Keratinocyte (primary cell): ENCODE measurements at regions not wholly inside any gene's neighbourhood (a gene's known extent, or its start where the extent isn't known, plus 50 kb on each side); places are given as distances from the start of the nearest gene placed in this dataset.

Experiments used
- CTCF ChIP-seq, 3 experiments: IDR thresholded peaks in 1 of 3; conservative IDR thresholded peaks in 1 of 3; optimal IDR thresholded peaks in 1 of 3; 2 replicates in 2 of 3; 3 replicates in 1 of 3; pipeline versions ENCODE3 to v1.5.1; 2011; ENCODE audit warnings: low read length in 3 of 3, mild to moderate bottlenecking in 3 of 3, moderate library complexity in 2 of 3, control low read depth in 1 of 3, inconsistent platforms in 1 of 3; ENCODE audit not compliant: insufficient read depth in 2 of 3; ENCODE audit errors: extremely low read depth in 1 of 3
- EZH2 ChIP-seq: IDR thresholded peaks from one replicate; pipeline ENCODE4 v1.6.1; 2012; ENCODE audit warnings: inconsistent platforms, mild to moderate bottlenecking, low read length, moderate library complexity

GRCh38 chr3:76438971-76439370 is 600.9 kb upstream of the ROBO2 start:
- TF ChIP-seq CTCF (optimal IDR thresholded peaks at IDR 0.05 in 1 of 3, IDR thresholded peaks at IDR 0.05 in 1 of 3, conservative IDR thresholded peaks at IDR 0.05 in 1 of 3; ENCODE audit: extremely low read depth in 1 of 3, insufficient read depth in 2 of 3, low read length in 3 of 3) (no peak), EZH2 (no peak)
